Activated CD8-positive, alpha-beta T cell treated with anti-CD3 and anti-CD28 coated beads, Interleukin-2, amount 10 ng/mL, durations not matched to agents 7 days and 5 days (primary cell): ENCODE measurements at regions not wholly inside any gene's neighbourhood (a gene's known extent, or its start where the extent isn't known, plus 50 kb on each side); places are given as distances from the start of the nearest gene placed in this dataset.
"Not testable (repeated sequence)": the region's sequence is repeated elsewhere in the genome, so short reads cannot be mapped to it uniquely, and the experiment has no call there.

Experiments
- ATAC-seq: fragments of 150-1000 bp; cut with Tn5 transposase; one replicate; pipeline ENCODE4 v1.10.0; 2021; ENCODE audit warnings: moderate library complexity
- CTCF ChIA-PET: fragments of 350-600 bp; sonication (Branson Sonifier 250); formaldehyde crosslinking; loops from one replicate; lab custom pipeline; 2021; ENCODE audit warnings: antibody characterized with exemption; lab: Charles Lee
- POLR2A ChIA-PET: fragments of 350-600 bp; sonication (Branson Sonifier 250); formaldehyde crosslinking; loops from one replicate; lab custom pipeline; 2021; ENCODE audit warnings: antibody characterized with exemption; lab: Charles Lee
- DNase-seq: peaks from one replicate; pipeline ENCODE4 v3.0.0-alpha.2; 2020
- H3K27ac Mint-ChIP-seq: one replicate; pipeline ENCODE4 v1.8.0; 2021; ENCODE audit warnings: mild to moderate bottlenecking, mixed read lengths
- H3K27me3 Mint-ChIP-seq: one replicate; pipeline ENCODE4 v1.8.0; 2021; ENCODE audit warnings: low read depth, mixed read lengths
- H3K36me3 Mint-ChIP-seq: one replicate; pipeline ENCODE4 v1.8.0; 2021; ENCODE audit warnings: low read depth, mixed read lengths
- H3K4me1 Mint-ChIP-seq: one replicate; pipeline ENCODE4 v1.8.0; 2021; ENCODE audit warnings: low read depth, mixed read lengths
- H3K4me3 Mint-ChIP-seq: one replicate; pipeline ENCODE4 v1.8.0; 2021; ENCODE audit warnings: mild to moderate bottlenecking, mixed read lengths
- H3K9me3 Mint-ChIP-seq: one replicate; pipeline ENCODE4 v1.8.0; 2022; ENCODE audit warnings: mixed read lengths; ENCODE audit not compliant: insufficient read depth

DNA sequence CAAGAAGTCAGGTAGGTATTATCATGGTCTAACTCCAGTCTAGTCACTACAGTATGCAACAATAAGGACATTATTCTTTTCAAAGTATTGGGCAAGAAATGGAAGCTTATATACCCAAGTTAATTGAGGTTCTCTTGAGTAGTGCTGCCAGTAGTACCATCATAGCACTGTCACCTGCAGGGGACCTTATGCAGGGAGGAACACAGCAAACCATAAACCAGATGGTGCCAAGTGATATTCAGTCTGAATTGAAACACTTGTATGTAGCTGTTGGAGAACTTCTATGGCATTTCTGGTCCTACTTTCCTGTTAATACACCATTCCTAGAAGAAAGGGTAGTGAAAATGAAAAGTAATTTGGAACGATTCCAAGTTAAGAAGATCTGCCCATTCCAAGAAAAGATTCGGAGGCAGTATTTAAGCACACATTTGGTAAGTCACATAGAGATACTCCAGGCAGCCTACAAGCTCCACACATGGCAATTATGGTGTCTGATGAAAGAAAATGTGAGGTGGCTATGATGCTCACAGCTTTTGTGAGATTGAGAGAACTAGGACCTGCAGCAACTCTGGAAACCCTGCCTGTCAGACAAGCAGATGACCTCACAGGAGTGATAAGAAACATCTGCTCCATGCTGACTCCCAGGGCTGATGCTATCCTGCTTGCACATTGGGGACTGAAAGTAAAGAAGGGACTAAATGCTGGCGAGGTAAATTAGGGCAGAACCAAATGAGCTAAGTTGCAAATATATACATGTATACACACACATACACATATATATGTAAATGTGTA lies 174.7 kb downstream of the MC4R start:
- DNase-seq, result no peak
- H3K9me3 Mint-ChIP-seq, result no peaks in the 10 kb centered on the region
- POLR2A ChIA-PET, result no interaction called here
- no peaks in the 10 kb centered on the region for H3K4me1 Mint-ChIP-seq
- H3K27ac Mint-ChIP-seq, result no peak overlapping the region
- no peak overlapping the region for H3K4me3 Mint-ChIP-seq
- CTCF ChIA-PET, result no interaction called here
- H3K36me3 Mint-ChIP-seq, result no peaks in the 10 kb centered on the region
- H3K27me3 Mint-ChIP-seq, result peaks cover 2% of the 10 kb centered on the region
- ATAC-seq, result no peak

DNA sequence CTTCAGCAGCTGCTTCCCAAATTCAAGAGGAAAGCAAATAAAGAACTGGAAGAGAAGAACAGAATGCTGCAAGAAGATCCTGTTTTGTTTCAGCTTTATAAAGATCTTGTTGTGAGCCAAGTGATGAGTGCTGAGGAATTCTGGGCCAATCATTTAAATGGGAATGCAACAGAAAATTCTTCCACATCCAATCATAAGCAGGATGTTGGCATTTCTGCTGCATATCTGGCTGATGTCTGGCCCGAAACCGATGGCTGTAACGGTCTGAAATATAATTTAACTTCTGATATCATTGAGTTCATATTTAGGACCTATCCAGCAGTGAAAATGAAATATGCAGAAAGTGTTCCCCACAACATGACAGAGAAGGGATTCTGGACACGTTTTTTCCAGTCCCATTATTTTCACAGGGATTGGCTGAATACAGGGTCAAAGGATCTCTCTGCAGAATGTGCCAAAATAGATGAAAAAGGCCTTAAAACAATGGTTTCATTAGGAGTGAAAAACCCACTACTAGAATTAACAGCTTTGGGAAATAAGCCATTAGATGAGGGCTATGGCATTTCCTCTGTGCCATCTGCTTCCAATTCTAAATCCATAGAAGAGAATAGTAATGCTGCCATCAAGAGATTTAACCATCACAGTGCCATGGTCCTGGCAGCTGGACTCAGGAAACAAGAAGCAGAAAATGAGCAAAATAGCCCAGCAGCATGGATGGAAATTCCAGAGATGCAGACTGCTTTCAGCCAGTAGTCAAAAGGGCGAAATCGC lies 175.6 kb downstream of the MC4R start:
- Mint-ChIP-seq H3K4me1 (no peaks in the 10 kb centered on the region), H3K36me3 (no peaks in the 10 kb centered on the region), H3K4me3 (no peak overlapping the region), H3K27me3 (peaks cover 2% of the 10 kb centered on the region), H3K9me3 (no peaks in the 10 kb centered on the region), H3K27ac (no peak overlapping the region)
- DNase-seq (no peak), ATAC-seq (no peak)
- POLR2A ChIA-PET, result no interaction called here
- CTCF ChIA-PET, result no interaction called here

DNA sequence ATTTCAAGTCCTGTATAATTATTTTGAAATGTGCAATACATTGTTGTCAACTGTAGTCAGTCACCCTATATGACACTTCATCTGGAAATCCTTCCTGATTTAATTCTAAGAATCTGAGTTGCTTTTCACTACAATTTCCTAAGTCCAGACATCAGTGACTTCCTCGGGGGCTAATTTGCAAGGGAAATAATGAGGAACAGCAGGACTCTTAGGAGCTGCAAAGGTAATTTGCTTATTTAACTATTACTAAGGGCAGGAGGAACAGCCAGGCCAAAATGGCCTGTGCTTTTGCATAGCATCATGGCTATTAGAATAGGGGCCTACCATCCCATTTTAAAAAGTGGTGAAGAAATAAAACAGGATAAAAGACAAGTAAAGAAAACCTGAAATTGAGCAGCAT lies 178.8 kb downstream of the MC4R start:
- CTCF ChIA-PET, result interaction anchor here (0.6 kb wide), 1 partner anchor 1408 kb away, joined by 3 read pairs; no protein-coding TSS in a partner anchor
- H3K27me3 Mint-ChIP-seq, result peaks cover 2% of the 10 kb centered on the region
- no peak for ATAC-seq
- H3K9me3 Mint-ChIP-seq, result no peaks in the 10 kb centered on the region
- no peak for DNase-seq
- H3K4me3 Mint-ChIP-seq, result no peak overlapping the region
- no peaks in the 10 kb centered on the region for H3K36me3 Mint-ChIP-seq
- H3K27ac Mint-ChIP-seq, result no peak overlapping the region
- POLR2A ChIA-PET, result no interaction called here
- no peaks in the 10 kb centered on the region for H3K4me1 Mint-ChIP-seq

DNA sequence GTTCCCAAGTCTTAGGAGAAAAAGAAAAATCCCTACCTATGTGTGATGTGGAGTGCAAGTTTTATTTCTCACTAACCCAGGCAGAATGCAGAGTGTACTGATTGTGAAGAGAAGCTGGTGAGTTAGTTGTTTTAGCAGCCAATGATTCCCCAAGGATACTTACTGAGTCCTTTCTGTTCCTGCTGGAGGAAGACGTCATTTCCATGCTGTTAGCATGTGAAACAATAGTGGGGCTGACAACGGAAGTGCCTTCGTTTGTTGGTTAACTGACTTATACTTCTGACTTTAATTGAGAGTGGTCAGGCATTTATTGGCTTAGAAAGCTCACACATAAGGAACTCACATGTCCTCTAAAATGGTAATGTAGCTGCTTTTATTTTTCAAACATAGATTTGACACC lies 180.6 kb downstream of the MC4R start:
- no peak overlapping the region for H3K4me3 Mint-ChIP-seq
- ATAC-seq (no peak), DNase-seq (no peak)
- no peaks in the 10 kb centered on the region for H3K4me1 Mint-ChIP-seq
- POLR2A ChIA-PET, result no interaction called here
- no peaks in the 10 kb centered on the region for H3K36me3 Mint-ChIP-seq
- CTCF ChIA-PET, result interaction anchor here (0.7 kb wide), 1 partner anchor 70 kb away, joined by 3 read pairs; no protein-coding TSS in a partner anchor
- no peaks in the 10 kb centered on the region for H3K9me3 Mint-ChIP-seq
- H3K27me3 Mint-ChIP-seq, result no peaks in the 10 kb centered on the region
- H3K27ac Mint-ChIP-seq, result no peak overlapping the region

DNA sequence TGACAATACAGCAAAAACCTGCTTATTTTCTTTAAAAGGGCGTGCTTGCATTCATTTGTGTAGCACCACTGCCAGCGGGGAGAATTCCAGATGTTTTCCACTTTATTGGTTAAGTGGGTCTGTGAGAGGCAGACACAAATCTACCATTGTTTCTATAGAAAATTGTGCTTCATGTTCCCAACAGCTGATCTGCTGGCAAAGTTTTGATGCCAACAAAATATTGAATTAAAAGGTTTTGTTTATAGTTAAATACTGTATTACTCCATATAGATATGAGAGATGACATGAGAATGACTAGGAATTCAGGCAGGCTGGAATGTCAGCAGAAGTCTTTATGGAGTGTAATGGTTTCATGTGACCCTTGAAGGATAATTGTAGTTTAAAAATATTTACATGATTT lies 182.7 kb downstream of the MC4R start:
- H3K36me3 Mint-ChIP-seq, result no peaks in the 10 kb centered on the region
- H3K27me3 Mint-ChIP-seq, result no peaks in the 10 kb centered on the region
- POLR2A ChIA-PET, result no interaction called here
- H3K9me3 Mint-ChIP-seq, result no peaks in the 10 kb centered on the region
- no peak overlapping the region for H3K27ac Mint-ChIP-seq
- CTCF ChIA-PET, result no interaction called here
- no peak overlapping the region for H3K4me3 Mint-ChIP-seq
- no peak for ATAC-seq
- DNase-seq, result no peak
- no peaks in the 10 kb centered on the region for H3K4me1 Mint-ChIP-seq

DNA sequence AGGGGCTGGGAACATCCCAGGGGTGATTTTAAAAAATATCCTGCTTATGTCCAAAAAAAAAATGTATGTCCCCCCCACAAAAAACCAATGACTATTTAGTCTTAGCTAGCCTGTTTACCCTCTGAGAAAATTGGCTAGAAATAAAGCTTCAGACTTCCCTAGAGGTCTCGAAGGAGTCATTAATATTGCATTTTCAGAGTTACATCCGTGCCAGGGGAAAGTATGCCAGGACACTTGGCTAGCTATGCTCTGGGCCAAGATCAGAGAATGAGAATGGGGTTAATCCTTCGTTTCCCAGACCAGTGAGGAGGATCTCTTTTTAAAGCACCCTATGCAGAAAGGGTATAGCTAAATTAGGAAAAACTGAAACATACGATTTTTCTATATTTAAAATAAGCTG lies 183.6 kb downstream of the MC4R start:
- H3K4me1 Mint-ChIP-seq, result no peaks in the 10 kb centered on the region
- H3K4me3 Mint-ChIP-seq, result no peak overlapping the region
- CTCF ChIA-PET, result interaction anchor here (0.6 kb wide), 1 partner anchor 20 kb away, joined by 3 read pairs; no protein-coding TSS in a partner anchor
- no peak for DNase-seq
- no peaks in the 10 kb centered on the region for H3K36me3 Mint-ChIP-seq
- ATAC-seq, result no peak
- H3K27ac Mint-ChIP-seq, result no peak overlapping the region
- no peaks in the 10 kb centered on the region for H3K27me3 Mint-ChIP-seq
- H3K9me3 Mint-ChIP-seq, result no peaks in the 10 kb centered on the region
- POLR2A ChIA-PET, result no interaction called here

DNA sequence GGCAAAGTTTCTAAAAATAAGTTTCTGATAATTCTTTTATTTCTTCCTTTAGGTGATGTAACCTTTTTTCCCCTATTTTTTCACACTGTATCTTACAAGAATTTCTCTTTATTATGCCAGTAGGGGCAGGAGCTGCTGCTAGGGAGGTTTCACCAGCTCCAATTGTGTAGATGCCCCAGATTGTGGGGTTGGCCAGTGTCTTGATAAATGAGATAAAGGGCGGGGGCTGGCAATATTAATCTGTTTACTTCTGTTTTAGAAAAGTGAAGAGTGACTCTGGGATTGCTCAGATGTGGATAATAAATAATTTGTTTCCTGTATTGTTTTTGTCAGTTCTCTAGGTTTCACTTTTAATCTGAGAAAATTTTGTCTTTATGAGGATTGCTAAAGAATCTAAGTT lies 190.4 kb downstream of the MC4R start:
- Mint-ChIP-seq H3K4me3 (no peak overlapping the region), H3K9me3 (no peaks in the 10 kb centered on the region), H3K27me3 (no peaks in the 10 kb centered on the region), H3K36me3 (no peaks in the 10 kb centered on the region), H3K27ac (no peak overlapping the region), H3K4me1 (no peaks in the 10 kb centered on the region)
- ChIA-PET CTCF (no interaction called here), POLR2A (no interaction called here)
- ATAC-seq (no peak), DNase-seq (no peak)

DNA sequence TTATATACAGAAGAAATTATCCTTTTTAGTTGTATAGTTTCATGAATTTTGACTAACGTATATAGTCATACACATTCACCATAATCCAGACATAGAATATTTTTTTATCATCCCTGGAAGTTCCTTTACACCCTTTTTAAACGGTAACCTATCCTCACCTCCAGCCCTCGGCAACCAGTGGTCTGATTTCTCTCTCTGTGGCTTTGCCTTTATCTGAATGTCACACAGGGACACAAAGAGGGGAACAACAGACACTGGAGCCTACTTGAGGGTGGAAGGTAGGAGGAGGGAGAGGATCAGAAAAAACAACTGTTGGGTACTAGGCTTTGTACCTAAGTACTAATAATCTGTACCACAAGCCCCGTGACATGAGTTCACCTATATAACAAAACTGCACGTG lies 191.9 kb downstream of the MC4R start:
- Mint-ChIP-seq H3K9me3 (no peaks in the 10 kb centered on the region), H3K4me3 (no peak overlapping the region), H3K27me3 (no peaks in the 10 kb centered on the region), H3K36me3 (no peaks in the 10 kb centered on the region), H3K27ac (no peak overlapping the region), H3K4me1 (no peaks in the 10 kb centered on the region)
- ChIA-PET CTCF (no interaction called here), POLR2A (no interaction called here)
- ATAC-seq (no peak), DNase-seq (no peak)

DNA sequence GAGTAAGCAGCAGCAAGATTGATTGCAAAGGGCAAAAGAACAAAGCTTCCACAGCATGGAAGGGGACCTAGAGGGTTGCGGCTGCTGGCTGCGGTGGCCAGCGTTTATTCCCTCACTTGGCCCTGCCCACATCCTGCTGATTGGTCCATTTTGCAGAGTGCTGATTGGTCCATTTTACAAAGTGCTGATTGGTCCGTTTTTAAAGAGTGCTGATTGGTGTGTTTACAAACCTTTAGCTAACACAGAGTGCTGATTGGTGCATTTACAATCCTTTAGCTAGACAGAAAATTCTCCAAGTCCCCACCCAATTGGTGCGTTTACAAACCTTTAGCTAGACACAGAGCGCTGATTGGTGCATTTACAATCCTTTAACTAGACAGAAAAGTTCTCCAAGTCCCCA lies 194.4 kb downstream of the MC4R start:
- H3K27me3 Mint-ChIP-seq, CTCF ChIA-PET, DNase-seq, POLR2A ChIA-PET, ATAC-seq, H3K4me3 Mint-ChIP-seq, H3K4me1 Mint-ChIP-seq, H3K9me3 Mint-ChIP-seq, H3K36me3 Mint-ChIP-seq, H3K27ac Mint-ChIP-seq: not testable (repeated sequence)

DNA sequence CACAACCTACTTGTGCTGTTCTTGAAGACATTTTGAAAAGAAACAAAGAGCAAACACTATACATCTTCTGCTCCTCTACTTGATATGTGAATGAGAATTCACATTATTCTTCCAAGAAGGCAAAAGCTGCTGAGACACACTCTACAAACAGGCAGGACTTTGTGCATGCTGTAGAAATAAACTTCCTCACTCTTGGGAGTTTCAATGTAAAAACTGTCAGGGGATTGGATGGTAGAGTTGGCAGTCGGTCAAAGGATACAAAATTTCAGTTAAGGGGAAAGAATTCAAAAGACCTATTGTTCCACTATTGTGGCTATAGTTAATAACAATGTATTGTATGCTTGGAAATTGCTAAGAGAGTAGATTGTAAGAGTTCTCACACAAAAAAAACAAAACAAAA lies 196.3 kb downstream of the MC4R start:
- no peaks in the 10 kb centered on the region for H3K9me3 Mint-ChIP-seq
- H3K27ac Mint-ChIP-seq, result no peak overlapping the region
- ATAC-seq, result no peak

DNA sequence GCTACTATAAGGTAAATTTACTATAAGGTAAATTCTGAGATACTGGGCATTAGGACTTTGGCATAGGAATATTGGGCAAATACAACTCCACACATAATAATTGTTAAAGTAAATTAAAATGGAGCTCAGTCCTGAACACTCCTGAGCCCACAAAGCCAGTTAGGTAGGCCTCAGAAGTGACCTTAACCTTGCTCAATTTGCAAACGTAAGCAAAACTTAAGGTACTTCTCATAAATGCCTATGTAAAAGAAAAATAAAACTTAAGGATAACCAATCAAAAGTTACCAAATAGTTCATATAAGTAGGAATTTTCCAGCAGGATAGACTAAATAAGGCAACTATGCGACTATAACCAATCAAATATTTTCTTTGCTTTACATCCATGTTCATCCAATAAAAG lies 197.7 kb downstream of the MC4R start:
- Mint-ChIP-seq H3K27ac (no peak overlapping the region), H3K27me3 (no peaks in the 10 kb centered on the region), H3K4me1 (no peaks in the 10 kb centered on the region), H3K9me3 (no peaks in the 10 kb centered on the region), H3K36me3 (no peaks in the 10 kb centered on the region), H3K4me3 (no peak overlapping the region)
- CTCF ChIA-PET, result no interaction called here
- no peak for ATAC-seq
- DNase-seq, result no peak
- POLR2A ChIA-PET, result no interaction called here

More for the DNA sequence above, 196.3 kb downstream of the MC4R start:
- Mint-ChIP-seq H3K27me3 (no peaks in the 10 kb centered on the region), H3K36me3 (no peaks in the 10 kb centered on the region), H3K4me1 (no peaks in the 10 kb centered on the region), H3K4me3 (no peak overlapping the region)
- DNase-seq, result no peak
- POLR2A ChIA-PET, result no interaction called here
- CTCF ChIA-PET, result no interaction called here

DNA sequence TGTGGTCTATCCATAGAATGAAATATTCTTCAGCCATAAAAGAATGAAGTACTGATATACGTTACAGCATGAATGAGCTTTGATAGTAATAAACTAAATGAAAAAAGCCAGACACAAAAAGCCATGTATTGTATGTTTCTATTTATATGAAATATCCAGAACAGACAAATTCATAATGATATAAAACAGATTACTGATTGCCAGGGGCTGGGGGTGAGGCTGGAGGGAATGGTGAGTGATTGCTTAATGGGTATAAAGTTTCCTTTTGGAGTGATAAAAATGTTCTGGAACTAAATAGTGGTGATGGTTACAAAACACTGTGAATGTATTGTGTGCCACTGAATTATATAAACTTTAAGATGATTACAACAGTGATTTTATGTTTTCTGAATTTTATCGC lies 200.5 kb downstream of the MC4R start:
- POLR2A ChIA-PET, result no interaction called here
- DNase-seq (no peak), ATAC-seq (no peak)
- H3K4me3 Mint-ChIP-seq, result no peak overlapping the region
- CTCF ChIA-PET, result no interaction called here
- no peaks in the 10 kb centered on the region for H3K4me1 Mint-ChIP-seq
- H3K27me3 Mint-ChIP-seq, result no peaks in the 10 kb centered on the region
- no peaks in the 10 kb centered on the region for H3K36me3 Mint-ChIP-seq
- H3K9me3 Mint-ChIP-seq, result no peaks in the 10 kb centered on the region
- H3K27ac Mint-ChIP-seq, result no peak overlapping the region
